ENCODE measurements at regions not wholly inside any gene's neighbourhood (a gene's known extent, or its start where the extent isn't known, plus 50 kb on each side); places are given as distances from the start of the nearest gene placed in this dataset.
"Not testable (repeated sequence)": the region's sequence is repeated elsewhere in the genome, so short reads cannot be mapped to it uniquely, and the experiment has no call there.

DNA sequence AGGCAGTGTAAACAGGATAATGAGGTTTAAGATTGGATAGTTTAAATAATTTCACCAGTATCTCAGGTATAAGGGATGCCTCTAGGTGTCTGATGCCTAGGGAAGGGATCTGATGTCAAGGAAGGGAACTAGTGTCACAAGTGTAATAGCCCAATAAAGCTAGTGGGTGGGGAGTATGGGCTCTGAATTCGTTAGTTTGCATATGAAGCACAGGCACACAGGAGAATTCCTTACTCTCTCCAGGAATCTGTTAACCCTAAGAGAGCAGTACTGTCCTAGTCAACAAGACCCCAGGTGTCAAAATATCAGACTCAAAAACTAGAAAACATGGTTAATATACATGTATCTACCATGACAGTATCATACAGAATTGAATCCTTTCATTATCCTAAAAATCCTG lies 352.5 kb upstream of the CYLC2 start:
- Histone ChIP-seq H3K4me3 (no peak overlapping the region), H4K20me1 (ENCODE audit: low read depth) (no peaks in the 10 kb centered on the region), H3K9me3 (ENCODE audit: low read depth) (no peaks in the 10 kb centered on the region), H3K36me3 (no peaks in the 10 kb centered on the region), H3K27me3 (no peaks in the 10 kb centered on the region), H3K79me2 (ENCODE audit: low read depth) (no peaks in the 10 kb centered on the region), H3K4me2 (no peak overlapping the region), H3K9ac (no peak overlapping the region), H3K27ac (no peak overlapping the region), H3K4me1 (no peaks in the 10 kb centered on the region), H3F3A (ENCODE audit: low read depth) (no peaks in the 10 kb centered on the region), H2AFZ (replicated peaks) (peak overlapping the region; percentile 17)
- Mint-ChIP-seq H3K36me3 (no peaks in the 10 kb centered on the region), H3K9me3 (no peaks in the 10 kb centered on the region), H3K27me3 (ENCODE audit: insufficient read depth, low read depth) (no peaks in the 10 kb centered on the region), H3K27ac (no peak overlapping the region), H3K4me1 (no peaks in the 10 kb centered on the region), H3K4me3 (no peak overlapping the region)
- DNase-seq (ENCODE audit: low spot score): no peak
- no peak for TF ChIP-seq EZH2phosphoT487 (IDR thresholded peaks at IDR 0.05)

DNA sequence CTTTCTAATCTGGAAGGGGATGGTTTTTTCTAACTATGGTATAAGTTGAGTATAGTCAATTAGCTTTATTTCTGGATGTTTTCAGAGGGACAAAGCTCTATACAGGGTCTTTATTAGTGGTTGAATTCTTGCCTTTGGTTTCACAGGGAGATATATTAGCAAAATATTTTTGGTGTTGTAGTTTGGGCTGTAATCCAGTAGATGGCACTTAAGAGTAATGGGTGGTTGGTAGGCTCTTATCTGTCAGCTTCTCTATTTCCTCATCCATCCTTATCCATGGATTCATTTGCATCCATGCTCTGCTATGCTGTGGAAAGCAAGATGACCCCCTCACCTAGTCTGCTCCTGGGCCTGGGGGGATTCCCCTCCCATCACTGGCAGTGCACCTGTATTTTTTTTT lies 363.6 kb upstream of the CYLC2 start:
- no peak overlapping the region for H3K4me3 Mint-ChIP-seq
- Histone ChIP-seq H3K4me1 (no peaks in the 10 kb centered on the region), H3K9ac (no peak overlapping the region), H3K9me3 (ENCODE audit: low read depth) (peaks cover 13% of the 10 kb centered on the region), H3K27me3 (no peaks in the 10 kb centered on the region), H4K20me1 (ENCODE audit: low read depth) (no peaks in the 10 kb centered on the region), H3K27ac (no peak overlapping the region), H3F3A (ENCODE audit: low read depth) (no peaks in the 10 kb centered on the region), H3K36me3 (no peaks in the 10 kb centered on the region), H3K4me3 (no peak overlapping the region), H3K79me2 (ENCODE audit: low read depth) (no peaks in the 10 kb centered on the region), H3K4me2 (no peak overlapping the region), H2AFZ (replicated peaks) (no peak overlapping the region)
- H3K36me3 Mint-ChIP-seq: peaks cover 1% of the 10 kb centered on the region
- no peak for TF ChIP-seq EZH2 (IDR thresholded peaks at IDR 0.05)
- no peak for TF ChIP-seq EZH2phosphoT487 (IDR thresholded peaks at IDR 0.05)
- TF ChIP-seq, protein P1, sequence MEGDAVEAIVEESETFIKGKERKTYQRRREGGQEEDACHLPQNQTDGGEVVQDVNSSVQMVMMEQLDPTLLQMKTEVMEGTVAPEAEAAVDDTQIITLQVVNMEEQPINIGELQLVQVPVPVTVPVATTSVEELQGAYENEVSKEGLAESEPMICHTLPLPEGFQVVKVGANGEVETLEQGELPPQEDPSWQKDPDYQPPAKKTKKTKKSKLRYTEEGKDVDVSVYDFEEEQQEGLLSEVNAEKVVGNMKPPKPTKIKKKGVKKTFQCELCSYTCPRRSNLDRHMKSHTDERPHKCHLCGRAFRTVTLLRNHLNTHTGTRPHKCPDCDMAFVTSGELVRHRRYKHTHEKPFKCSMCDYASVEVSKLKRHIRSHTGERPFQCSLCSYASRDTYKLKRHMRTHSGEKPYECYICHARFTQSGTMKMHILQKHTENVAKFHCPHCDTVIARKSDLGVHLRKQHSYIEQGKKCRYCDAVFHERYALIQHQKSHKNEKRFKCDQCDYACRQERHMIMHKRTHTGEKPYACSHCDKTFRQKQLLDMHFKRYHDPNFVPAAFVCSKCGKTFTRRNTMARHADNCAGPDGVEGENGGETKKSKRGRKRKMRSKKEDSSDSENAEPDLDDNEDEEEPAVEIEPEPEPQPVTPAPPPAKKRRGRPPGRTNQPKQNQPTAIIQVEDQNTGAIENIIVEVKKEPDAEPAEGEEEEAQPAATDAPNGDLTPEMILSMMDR (IDR thresholded peaks at IDR 0.05): peak; percentile 42
- H3K4me1 Mint-ChIP-seq: no peaks in the 10 kb centered on the region
- no peaks in the 10 kb centered on the region for H3K27me3 Mint-ChIP-seq (ENCODE audit: insufficient read depth, low read depth)
- DNase-seq (ENCODE audit: low spot score): no peak
- no peak overlapping the region for H3K27ac Mint-ChIP-seq
- H3K9me3 Mint-ChIP-seq: peaks cover 24% of the 10 kb centered on the region

DNA sequence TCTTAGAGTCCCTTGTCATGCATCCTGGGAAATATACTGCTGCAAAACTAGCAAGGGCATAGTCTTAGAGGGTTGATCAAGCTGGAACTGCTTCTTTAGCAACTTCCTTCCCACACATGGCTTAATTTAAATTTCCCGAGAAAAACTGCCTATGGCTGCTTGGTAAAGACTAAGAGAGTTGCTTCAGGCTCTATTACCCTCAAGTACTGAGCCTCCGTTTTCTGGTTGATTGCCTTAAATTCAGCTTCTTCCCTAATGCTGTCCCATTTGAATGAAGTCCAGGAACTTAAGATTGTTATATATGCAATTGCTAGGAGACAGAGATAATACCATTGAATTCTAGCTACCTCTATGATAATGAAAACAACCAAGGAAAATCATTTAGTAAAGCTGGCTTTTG lies 385.7 kb upstream of the CYLC2 start:
- peaks cover 7% of the 10 kb centered on the region for H3K9me3 Mint-ChIP-seq
- TF ChIP-seq EZH2phosphoT487 (IDR thresholded peaks at IDR 0.05): no peak
- TF ChIP-seq, protein P1 (IDR thresholded peaks at IDR 0.05): no peak
- TF ChIP-seq EZH2 (IDR thresholded peaks at IDR 0.05): no peak
- H3K9ac ChIP-seq: no peak overlapping the region

DNA sequence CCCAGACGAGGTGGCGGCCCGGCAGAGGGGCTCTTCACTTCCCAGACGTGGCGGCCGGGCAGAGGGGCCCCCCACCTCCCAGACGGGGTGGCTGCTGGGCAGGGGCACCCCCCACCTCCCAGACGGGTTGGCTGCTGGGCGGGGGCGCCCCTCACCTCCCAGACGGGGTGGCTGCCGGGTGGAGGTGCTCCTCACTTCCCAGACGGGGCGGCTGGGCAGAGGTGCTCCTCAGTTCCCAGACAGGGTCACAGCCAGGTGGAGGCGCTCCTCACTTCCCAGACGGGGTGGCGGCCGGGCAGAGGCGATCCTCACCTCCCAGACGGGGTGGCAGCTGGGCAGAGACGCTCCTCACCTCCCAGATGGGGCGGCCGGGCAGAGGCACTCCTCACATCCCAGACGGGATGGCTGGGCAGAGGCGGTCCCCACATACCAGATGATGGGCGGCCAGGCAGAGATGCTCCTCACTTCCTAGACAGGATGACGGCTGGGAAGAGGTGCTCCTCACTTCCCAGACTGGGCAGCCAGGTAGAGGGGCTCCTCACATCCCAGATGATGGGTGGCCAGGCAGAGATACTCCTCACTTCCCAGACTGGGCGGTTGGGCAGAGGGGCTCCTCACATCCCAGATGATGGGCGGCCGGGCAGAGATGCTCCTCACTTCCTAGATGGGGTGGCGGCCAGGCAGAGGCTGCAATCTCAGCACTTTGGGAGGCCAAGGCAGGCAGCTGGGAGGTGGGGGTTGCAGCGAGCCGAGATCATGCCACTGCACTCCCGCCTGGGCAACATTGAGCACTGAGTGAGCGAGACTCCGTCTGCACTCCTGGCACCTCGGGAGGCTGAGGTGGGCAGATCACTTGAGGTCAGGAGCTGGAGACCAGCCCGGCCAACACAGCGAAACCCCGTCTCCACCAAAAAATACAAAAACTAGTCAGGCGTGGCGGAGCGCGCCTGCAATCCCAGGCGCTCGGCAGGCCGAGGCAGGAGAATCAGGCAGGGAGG lies 391.6 kb upstream of the CYLC2 start:
- H3K9me3 ChIP-seq (ENCODE audit: low read depth); H3K4me3 Mint-ChIP-seq; H3K27me3 Mint-ChIP-seq (ENCODE audit: insufficient read depth, low read depth); H3K36me3 Mint-ChIP-seq; H3K9ac ChIP-seq; H3K4me2 ChIP-seq; H3K27ac ChIP-seq; H4K20me1 ChIP-seq (ENCODE audit: low read depth); H3K79me2 ChIP-seq (ENCODE audit: low read depth); H3K4me3 ChIP-seq; H3K36me3 ChIP-seq; H3K4me1 Mint-ChIP-seq; H3K27me3 ChIP-seq; H2AFZ ChIP-seq (replicated peaks); DNase-seq (ENCODE audit: low spot score); H3K4me1 ChIP-seq; H3F3A ChIP-seq (ENCODE audit: low read depth); H3K27ac Mint-ChIP-seq: not testable (repeated sequence)
- peaks cover 21% of the 10 kb centered on the region for H3K9me3 Mint-ChIP-seq

More for the DNA sequence above, 385.7 kb upstream of the CYLC2 start:
- H3K27ac ChIP-seq: no peak overlapping the region
- H3K4me3 ChIP-seq: no peak overlapping the region
- H2AFZ ChIP-seq (replicated peaks): no peak overlapping the region
- no peak overlapping the region for H3K4me3 Mint-ChIP-seq
- no peaks in the 10 kb centered on the region for H3K36me3 ChIP-seq
- peaks cover 7% of the 10 kb centered on the region for H3K9me3 ChIP-seq (ENCODE audit: low read depth)
- no peak overlapping the region for H3K27ac Mint-ChIP-seq
- no peaks in the 10 kb centered on the region for H3K27me3 ChIP-seq
- H4K20me1 ChIP-seq (ENCODE audit: low read depth): no peaks in the 10 kb centered on the region
- no peak for DNase-seq (ENCODE audit: low spot score)
- no peak overlapping the region for H3K4me2 ChIP-seq
- H3K79me2 ChIP-seq (ENCODE audit: low read depth): no peaks in the 10 kb centered on the region
- H3K36me3 Mint-ChIP-seq: no peaks in the 10 kb centered on the region
- peaks cover 10% of the 10 kb centered on the region for H3K4me1 Mint-ChIP-seq
- H3K4me1 ChIP-seq: no peaks in the 10 kb centered on the region
- no peaks in the 10 kb centered on the region for H3F3A ChIP-seq (ENCODE audit: low read depth)
- no peaks in the 10 kb centered on the region for H3K27me3 Mint-ChIP-seq (ENCODE audit: insufficient read depth, low read depth)

Measured in neural progenitor cell (in vitro differentiated cells).